HG03108 (cell line): ENCODE measurements at regions not wholly inside any gene's neighbourhood (a gene's known extent, or its start where the extent isn't known, plus 50 kb on each side); places are given as distances from the start of the nearest gene placed in this dataset.

Experiments
- ATAC-seq: cut with Tn5 transposase; IDR thresholded peaks from one replicate; pipeline ENCODE4 v1.9.1; 2021; ENCODE audit warnings: moderate library complexity; ENCODE audit not compliant: unreplicated experiment

GRCh38 chr4:185892165-185892564 lies 80.2 kb upstream of the SORBS2 start:
- no peak for ATAC-seq

DNA sequence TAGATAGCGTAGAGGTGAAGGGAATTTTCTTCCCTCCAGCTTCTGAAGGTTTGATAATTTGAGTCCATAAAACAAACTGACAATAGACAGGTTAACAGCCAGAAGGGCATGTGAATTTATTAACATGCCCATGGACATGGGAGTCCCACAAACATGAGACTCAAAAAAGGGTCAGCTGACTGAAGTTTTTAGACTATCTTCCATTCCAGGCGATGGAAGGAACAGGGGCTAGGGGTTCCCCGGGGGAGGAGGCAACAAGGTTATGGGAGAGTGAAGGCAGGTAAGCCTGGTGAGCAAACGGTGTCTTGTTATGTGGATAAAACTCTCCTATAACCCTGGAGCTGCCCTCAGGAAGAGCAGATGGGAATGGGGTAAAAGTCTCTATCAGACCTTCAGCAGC lies 81.5 kb upstream of the SORBS2 start:
- no peak for ATAC-seq

DNA sequence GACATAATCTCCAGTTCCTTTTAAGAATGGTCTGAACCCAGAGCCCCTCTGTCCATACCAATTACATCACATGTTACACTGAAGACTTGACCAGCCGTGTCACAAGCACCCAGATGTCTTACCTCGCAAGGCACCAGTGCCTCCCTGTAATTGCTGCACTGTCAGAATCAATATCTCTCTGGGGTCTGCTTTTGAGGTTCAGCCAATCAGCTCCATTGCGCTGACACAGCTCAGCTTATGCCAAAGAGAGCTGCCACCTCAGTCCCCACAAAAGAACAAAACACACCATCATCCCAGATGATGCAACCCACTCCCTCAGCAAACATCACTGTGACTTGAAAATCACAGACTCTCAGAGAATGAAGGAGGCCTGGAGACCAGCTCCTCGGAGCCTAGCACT lies 82.5 kb upstream of the SORBS2 start:
- no peak for ATAC-seq

DNA sequence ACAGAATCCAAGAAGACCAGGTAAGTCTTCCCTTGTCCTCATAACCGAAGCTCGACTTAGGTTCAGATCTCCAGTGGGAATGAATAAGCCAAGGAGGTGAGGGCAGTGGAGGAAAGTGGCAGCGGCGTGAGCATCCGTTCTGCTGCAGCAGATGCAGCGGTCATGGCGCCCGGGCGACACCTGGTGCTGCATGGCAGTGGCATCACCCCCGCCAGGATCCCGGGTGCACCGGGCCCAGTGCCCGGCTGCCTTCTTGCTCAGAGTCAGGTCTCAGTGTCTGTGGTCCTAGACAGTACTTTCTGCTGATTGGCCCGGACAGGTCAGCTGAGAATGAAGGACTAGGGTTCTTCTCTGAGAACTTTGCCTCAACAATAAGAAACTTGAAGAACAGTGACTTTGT lies 83.4 kb upstream of the SORBS2 start:
- ATAC-seq, result no peak

- ATAC-seq, result no peak
Observed at GRCh38 chr4:185895866-185896265, 83.9 kb upstream of the SORBS2 start.

GRCh38 chr4:185896817-185897488 lies 85.0 kb upstream of the SORBS2 start:
- peak; percentile 57 for ATAC-seq

GRCh38 chr4:185898413-185898812 lies 86.4 kb upstream of the SORBS2 start:
- ATAC-seq, result no peak

- ATAC-seq, result no peak
Observed at GRCh38 chr4:185899833-185900232, 87.8 kb upstream of the SORBS2 start.

DNA sequence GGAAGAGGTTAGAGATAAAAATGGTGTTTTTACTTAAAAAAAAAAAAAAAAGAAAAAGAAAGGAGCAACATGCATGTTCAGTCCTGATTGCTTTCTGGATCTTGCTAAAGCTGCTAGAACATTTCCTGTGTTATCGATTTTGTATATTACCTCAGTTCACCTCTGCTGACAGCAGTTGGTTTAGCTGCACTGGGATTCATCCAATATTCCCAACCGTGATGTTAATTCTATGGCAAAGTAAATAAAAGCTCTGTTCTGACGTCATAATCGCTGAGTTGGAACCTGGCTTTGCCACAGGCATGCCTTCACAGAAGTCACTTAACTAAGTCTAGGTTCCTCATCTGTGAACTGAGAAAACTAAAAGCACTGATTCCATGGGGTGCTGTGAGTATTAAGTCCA lies 90.7 kb upstream of the SORBS2 start:
- no peak for ATAC-seq

- no peak for ATAC-seq
Observed at GRCh38 chr4:185903205-185903604, 91.2 kb upstream of the SORBS2 start.

DNA sequence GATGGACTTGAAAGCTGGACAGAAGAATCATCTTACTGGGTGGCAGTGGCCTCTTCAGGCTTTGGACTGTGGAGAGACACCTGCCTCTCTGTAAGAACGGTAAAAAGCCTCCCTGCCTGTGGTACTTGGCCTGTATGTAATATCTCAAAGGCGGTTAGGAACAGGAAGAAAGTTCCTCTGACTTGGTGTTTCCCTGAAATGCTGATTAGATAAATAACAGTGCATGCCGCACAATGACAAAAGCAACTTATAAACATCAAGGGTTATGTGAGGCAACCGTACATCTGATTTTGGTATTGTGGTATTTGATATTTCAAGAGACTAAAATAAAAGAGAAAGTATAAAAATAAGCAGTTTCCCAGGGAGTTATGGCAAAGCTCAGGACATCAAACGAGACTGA lies 92.4 kb upstream of the SORBS2 start:
- ATAC-seq, result no peak

DNA sequence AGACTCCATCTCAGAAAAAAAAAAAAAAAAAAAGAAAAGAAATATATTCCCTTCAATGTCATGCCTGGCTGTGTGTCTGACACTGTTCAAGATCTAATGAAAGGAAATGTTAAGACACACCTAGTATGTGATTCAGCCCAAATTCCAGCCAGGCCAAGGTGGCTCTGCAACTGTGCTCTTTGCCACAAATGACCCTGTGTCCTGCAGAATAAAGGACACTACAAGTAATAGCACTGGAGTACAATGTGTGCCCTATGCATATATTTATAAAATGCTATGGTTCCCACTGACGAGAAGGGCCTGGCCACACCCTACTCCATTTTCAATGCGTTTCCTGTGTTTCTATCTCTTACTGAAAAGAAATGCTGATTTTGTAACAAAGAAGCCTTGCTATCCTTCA lies 98.0 kb upstream of the SORBS2 start:
- no peak for ATAC-seq

DNA sequence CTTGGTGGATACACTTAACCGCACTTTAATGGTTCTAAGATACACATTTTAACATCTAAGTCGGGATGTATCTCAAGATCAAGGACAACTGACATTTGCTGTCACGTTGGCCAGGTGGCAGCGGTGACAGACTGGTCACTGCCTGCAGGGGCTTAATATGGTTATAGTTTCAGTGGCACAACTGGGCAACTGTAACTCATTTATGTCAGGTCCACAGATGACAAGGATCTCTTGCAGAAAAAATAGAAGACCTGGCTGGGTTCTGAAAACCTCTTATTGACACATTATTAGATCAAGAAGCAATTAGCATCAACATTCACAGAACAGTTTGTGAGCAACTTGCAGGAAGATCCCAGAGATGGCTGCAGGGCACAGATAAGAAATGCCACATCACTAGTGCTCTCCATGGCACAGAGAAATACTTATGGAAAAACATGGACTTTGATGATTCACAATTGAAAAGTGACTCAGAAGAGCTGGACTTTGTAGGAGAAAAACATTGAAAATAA lies 99.6 kb upstream of the SORBS2 start:
- no peak for ATAC-seq

- ATAC-seq, result no peak
Observed at GRCh38 chr4:185912779-185913178, 100.8 kb upstream of the SORBS2 start.

GRCh38 chr4:185914583-185915199 lies 102.7 kb upstream of the SORBS2 start:
- ATAC-seq, result no peak

DNA sequence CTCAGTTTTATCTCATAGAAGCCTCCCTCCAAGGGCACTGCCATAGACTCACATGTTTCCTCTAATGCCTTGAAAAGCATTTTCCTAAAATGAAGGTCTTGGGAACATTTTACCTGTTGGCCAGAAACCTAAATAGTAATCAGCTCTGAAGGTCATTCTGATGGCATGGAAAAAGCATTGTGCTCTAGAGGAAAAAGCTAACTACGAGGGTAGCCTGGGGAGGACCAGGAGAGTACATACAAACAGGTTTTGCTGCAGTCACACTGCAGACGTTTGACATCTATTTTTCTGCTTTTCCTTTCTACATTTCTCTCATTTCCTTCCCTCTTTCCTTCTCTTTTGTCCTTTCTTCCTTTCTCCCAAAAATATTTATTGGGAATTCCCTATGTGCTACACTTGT lies 103.3 kb upstream of the SORBS2 start:
- ATAC-seq, result no peak

- ATAC-seq, result no peak
Observed at GRCh38 chr4:185915817-185916216, 103.8 kb upstream of the SORBS2 start.

- ATAC-seq, result no peak
Observed at GRCh38 chr4:185916231-185916630, 104.2 kb upstream of the SORBS2 start.

DNA sequence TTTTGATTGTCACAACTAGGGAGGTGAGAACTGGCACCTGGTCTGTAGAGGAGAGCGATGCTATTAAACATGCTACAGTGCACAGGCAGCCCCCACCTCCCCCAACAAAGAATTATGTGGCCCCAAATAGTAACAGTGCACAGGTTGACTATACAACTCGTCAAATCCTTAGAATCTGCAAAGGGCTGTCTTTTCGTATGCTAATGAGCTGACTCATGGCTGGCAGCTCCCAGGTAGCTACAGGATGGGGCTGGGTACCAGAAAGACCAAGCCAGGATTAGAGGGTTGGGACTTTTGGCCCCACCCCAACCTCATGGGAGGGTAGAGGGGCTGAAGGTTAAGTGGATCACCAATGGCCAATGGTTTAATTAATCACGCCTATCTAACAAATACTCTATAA lies 104.7 kb upstream of the SORBS2 start:
- no peak for ATAC-seq

- ATAC-seq, result no peak
Observed at GRCh38 chr4:185919107-185919506, 107.1 kb upstream of the SORBS2 start.

DNA sequence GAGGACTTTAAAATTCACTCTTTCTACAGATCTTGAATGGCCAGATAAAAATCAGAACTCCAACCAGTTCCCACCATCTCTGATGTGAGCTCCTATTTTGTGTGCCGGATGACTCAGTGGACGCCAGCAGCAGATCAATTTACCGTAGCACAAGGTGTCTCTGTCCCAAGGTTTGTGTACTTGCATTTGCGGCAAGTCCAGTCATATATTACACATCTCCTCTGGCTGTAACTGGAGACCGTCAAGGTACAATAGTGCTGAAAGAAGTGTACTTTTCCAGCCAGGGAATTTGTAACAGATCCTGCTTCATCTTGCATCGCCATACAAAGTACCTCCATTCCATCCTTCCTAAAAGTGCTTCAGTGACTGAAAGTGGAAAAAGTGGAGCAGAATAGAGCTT lies 108.2 kb upstream of the SORBS2 start:
- ATAC-seq, result no peak

DNA sequence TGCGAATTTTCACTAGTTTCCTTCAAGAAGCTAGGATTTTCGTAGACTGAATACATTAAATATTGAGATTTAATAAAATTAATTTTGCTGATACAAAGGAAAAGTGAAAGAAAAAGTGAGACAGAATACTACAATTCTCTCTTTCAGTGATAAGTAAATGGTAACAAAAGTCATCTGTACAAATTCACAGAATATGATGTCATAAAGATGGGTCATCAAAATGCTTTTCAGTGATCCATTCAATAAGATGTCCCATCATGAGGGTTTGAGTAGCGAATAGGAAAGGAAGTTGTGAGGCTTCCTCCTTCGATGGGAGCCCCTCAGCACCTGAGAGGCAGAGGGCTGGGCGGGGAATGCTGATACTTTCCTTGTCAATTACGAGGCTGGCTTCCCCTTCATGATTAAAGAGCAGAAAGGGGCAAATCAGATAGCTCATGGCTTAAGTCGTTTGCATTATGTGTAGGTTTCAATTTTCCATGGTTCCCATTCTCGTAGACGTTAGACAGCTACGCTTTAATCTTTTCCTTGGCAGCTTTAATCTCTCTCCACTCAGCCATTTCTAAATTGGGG lies 108.8 kb upstream of the SORBS2 start:
- ATAC-seq, result no peak
